ENCODE measurements at regions not wholly inside any gene's neighbourhood (a gene's known extent, or its start where the extent isn't known, plus 50 kb on each side); places are given as distances from the start of the nearest gene placed in this dataset.

DNA sequence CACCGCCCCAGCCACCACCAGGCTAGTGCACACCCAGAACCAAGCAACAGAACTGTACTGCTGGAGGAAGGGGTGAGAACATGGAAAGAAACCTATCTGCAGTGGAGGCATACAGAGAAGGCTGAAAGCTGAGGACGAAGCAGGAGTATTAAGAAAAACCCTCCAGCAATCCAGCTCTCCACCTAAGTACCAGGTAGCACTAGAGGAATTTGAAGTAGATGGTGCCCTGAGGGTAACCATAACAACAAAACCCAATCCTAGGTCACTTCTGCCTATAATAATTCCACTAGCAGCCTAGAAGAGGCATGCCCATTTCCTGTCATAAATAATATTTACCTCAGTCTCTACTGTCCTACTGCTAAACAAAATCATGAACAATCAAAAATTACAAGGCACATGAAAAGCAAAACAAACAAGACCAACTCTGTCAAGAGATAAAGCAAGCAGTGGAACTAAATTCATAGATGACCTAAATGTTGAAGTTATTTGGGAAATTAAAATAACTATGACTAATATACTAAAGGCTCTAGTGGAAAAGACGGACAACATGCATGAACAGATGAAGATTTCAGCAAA lies 51.1 kb downstream of the HYCC1 start:
- TF ChIP-seq, protein P1, sequence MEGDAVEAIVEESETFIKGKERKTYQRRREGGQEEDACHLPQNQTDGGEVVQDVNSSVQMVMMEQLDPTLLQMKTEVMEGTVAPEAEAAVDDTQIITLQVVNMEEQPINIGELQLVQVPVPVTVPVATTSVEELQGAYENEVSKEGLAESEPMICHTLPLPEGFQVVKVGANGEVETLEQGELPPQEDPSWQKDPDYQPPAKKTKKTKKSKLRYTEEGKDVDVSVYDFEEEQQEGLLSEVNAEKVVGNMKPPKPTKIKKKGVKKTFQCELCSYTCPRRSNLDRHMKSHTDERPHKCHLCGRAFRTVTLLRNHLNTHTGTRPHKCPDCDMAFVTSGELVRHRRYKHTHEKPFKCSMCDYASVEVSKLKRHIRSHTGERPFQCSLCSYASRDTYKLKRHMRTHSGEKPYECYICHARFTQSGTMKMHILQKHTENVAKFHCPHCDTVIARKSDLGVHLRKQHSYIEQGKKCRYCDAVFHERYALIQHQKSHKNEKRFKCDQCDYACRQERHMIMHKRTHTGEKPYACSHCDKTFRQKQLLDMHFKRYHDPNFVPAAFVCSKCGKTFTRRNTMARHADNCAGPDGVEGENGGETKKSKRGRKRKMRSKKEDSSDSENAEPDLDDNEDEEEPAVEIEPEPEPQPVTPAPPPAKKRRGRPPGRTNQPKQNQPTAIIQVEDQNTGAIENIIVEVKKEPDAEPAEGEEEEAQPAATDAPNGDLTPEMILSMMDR (IDR thresholded peaks at IDR 0.05; ENCODE audit: unreplicated experiment), result no peak
- no peak for DNase-seq (ENCODE audit: low spot score, unreplicated experiment)
- H3K4me1 Mint-ChIP-seq (ENCODE audit: low read depth), result peaks cover 10% of the 10 kb centered on the region
- H3K27ac Mint-ChIP-seq, result no peak overlapping the region
- H3K27me3 Mint-ChIP-seq, result no peaks in the 10 kb centered on the region
- H3K9me3 Mint-ChIP-seq (ENCODE audit: low read depth), result no peaks in the 10 kb centered on the region
- H3K4me3 Mint-ChIP-seq (ENCODE audit: low read depth), result no peak overlapping the region
- H3K36me3 Mint-ChIP-seq (ENCODE audit: insufficient read depth), result peaks cover 9% of the 10 kb centered on the region

DNA sequence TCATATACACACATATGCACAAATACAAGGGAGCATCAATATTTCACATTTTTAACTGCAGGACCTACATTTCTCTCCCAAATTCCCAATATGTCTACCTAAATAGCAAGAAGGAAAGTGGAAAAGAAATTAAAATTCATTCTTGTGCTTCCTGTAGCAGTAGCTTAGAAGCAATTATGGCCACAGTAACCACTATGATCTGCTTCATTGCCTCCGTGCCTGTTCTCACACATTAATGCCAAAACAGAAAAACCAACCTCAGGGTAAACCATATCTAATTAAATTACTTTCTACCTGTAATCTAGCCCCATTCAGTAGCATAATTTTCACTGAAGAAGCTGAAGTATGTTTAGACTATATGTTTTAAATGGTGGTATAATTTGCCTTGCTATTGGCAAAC lies 55.2 kb downstream of the HYCC1 start:
- TF ChIP-seq, protein P1 (IDR thresholded peaks at IDR 0.05; ENCODE audit: unreplicated experiment), result no peak
- H3K9me3 Mint-ChIP-seq (ENCODE audit: low read depth), result no peaks in the 10 kb centered on the region
- H3K4me3 Mint-ChIP-seq (ENCODE audit: low read depth), result no peak overlapping the region
- DNase-seq (ENCODE audit: low spot score, unreplicated experiment), result no peak
- H3K36me3 Mint-ChIP-seq (ENCODE audit: insufficient read depth), result peaks cover 6% of the 10 kb centered on the region
- H3K27ac Mint-ChIP-seq, result no peak overlapping the region
- H3K27me3 Mint-ChIP-seq, result no peaks in the 10 kb centered on the region
- no peaks in the 10 kb centered on the region for H3K4me1 Mint-ChIP-seq (ENCODE audit: low read depth)

DNA sequence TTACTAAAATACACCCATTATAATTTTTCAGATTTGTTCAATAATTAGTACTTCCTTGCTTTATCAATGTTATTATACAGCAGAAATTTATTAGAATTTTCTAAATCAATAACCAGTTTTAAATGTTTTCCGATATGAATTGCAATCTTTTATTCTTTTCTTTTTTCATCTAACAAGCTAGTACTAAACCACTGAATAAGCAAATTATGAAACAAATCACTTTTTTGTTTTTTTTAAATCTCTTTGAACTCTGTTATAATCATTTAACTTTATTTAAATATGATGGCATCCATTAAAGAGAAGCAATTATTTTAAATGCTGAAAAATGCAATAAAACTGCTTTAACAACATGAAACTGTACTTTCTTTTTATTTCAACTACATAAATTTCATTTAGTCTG lies 59.7 kb downstream of the HYCC1 start:
- TF ChIP-seq, protein P1 (IDR thresholded peaks at IDR 0.05; ENCODE audit: unreplicated experiment), result no peak
- no peaks in the 10 kb centered on the region for H3K9me3 Mint-ChIP-seq (ENCODE audit: low read depth)
- DNase-seq (ENCODE audit: low spot score, unreplicated experiment), result no peak
- peaks cover 2% of the 10 kb centered on the region for H3K36me3 Mint-ChIP-seq (ENCODE audit: insufficient read depth)
- no peak overlapping the region for H3K27ac Mint-ChIP-seq
- H3K4me1 Mint-ChIP-seq (ENCODE audit: low read depth), result peaks cover 22% of the 10 kb centered on the region
- no peak overlapping the region for H3K4me3 Mint-ChIP-seq (ENCODE audit: low read depth)
- H3K27me3 Mint-ChIP-seq, result no peaks in the 10 kb centered on the region

DNA sequence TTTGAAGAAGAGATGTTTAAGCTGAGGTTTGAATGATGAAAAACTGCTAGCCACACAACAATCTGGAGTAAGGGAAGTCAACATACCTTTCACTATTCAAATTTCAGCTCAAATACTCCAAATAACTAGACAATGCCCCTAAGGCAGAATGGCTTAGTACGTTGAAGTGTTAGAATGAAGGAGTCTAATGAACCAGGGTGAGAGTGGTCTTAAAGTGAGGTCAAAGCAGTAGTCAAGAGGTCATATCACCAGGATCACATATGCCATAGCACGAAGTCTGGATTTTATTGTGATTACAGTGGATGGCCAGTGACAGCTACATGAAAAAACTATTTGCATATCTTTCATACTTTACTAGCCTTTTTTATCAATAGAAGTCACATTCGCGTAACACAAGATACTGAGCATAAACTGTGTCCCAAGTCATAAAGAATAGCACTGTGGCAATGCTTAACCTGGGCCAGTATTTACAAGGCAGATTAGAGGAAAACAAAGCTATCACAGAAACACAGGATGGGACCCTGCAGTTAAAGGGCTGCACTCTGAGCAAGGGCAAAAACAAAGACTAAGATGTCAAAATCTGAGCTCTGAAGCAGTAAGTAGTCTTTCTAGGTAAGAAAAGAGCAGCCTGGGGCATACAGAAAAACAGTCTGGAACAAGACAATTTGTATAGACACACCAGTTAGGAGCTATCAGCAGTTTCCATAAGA lies 61.5 kb downstream of the HYCC1 start:
- no peak overlapping the region for H3K4me3 Mint-ChIP-seq (ENCODE audit: low read depth)
- no peaks in the 10 kb centered on the region for H3K27me3 Mint-ChIP-seq
- no peaks in the 10 kb centered on the region for H3K9me3 Mint-ChIP-seq (ENCODE audit: low read depth)
- peak overlapping the region; percentile 25 for H3K27ac Mint-ChIP-seq
- no peak for DNase-seq (ENCODE audit: low spot score, unreplicated experiment)
- TF ChIP-seq, protein P1 (IDR thresholded peaks at IDR 0.05; ENCODE audit: unreplicated experiment), result no peak
- peaks cover 35% of the 10 kb centered on the region for H3K4me1 Mint-ChIP-seq (ENCODE audit: low read depth)
- H3K36me3 Mint-ChIP-seq (ENCODE audit: insufficient read depth), result peaks cover 2% of the 10 kb centered on the region

DNA sequence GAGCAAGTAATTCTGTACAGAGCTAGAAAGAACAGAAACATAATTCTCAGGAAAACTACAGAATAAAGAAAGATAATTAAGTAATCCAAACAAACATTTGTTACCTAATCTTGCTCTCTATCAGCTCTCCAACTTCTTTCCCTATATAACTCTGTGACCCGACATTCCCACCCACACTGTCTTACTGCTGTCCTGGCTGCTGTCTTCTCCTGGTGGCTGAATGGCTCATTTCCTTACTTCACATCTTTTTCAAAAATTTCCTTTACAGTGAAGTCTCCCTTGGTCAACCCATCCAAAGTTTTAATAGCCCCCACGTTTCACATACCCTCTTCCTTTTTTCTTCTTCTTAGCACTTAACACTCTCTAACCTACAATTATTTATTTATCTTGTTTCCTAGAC lies 64.0 kb downstream of the HYCC1 start:
- Mint-ChIP-seq H3K27me3 (no peaks in the 10 kb centered on the region), H3K27ac (no peak overlapping the region), H3K9me3 (ENCODE audit: low read depth) (no peaks in the 10 kb centered on the region), H3K4me3 (ENCODE audit: low read depth) (no peak overlapping the region), H3K4me1 (ENCODE audit: low read depth) (peaks cover 45% of the 10 kb centered on the region), H3K36me3 (ENCODE audit: insufficient read depth) (peaks cover 6% of the 10 kb centered on the region)
- TF ChIP-seq, protein P1 (IDR thresholded peaks at IDR 0.05; ENCODE audit: unreplicated experiment), result no peak
- DNase-seq (ENCODE audit: low spot score, unreplicated experiment), result no peak

Measured in progenitor cell of endocrine pancreas (in vitro differentiated cells).